ENCODE measurements at regions not wholly inside any gene's neighbourhood (a gene's known extent, or its start where the extent isn't known, plus 50 kb on each side); places are given as distances from the start of the nearest gene placed in this dataset.

- TF ChIP-seq EZH2 (IDR thresholded peaks at IDR 0.05; ENCODE audit: borderline replicate concordance, control insufficient read depth, low read depth, low read length), result no peak
- TF ChIP-seq SP1 (IDR thresholded peaks at IDR 0.05; ENCODE audit: low read depth, low read length), result no peak
- no peak for TF ChIP-seq NR2C2 (IDR thresholded peaks at IDR 0.05; ENCODE audit: borderline replicate concordance, control insufficient read depth, insufficient read length, low read depth)
- TF ChIP-seq, protein P1, sequence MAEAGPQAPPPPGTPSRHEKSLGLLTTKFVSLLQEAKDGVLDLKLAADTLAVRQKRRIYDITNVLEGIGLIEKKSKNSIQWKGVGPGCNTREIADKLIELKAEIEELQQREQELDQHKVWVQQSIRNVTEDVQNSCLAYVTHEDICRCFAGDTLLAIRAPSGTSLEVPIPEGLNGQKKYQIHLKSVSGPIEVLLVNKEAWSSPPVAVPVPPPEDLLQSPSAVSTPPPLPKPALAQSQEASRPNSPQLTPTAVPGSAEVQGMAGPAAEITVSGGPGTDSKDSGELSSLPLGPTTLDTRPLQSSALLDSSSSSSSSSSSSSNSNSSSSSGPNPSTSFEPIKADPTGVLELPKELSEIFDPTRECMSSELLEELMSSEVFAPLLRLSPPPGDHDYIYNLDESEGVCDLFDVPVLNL (IDR thresholded peaks at IDR 0.05; ENCODE audit: low read depth, low read length), result no peak
- TF ChIP-seq CREB1 (IDR thresholded peaks at IDR 0.05; ENCODE audit: low read depth), result no peak
- no peak for TF ChIP-seq BACH1 (IDR thresholded peaks at IDR 0.05; ENCODE audit: borderline replicate concordance)
- no peak for TF ChIP-seq MTA3 (IDR thresholded peaks at IDR 0.05; ENCODE audit: borderline replicate concordance, low read length)
- no peak for TF ChIP-seq NR2F1 (conservative IDR thresholded peaks at IDR 0.05)
- TF ChIP-seq ZNF592 (IDR thresholded peaks at IDR 0.05), result no peak
- TF ChIP-seq MYB (IDR thresholded peaks at IDR 0.05; ENCODE audit: borderline replicate concordance, low read depth, low read length), result no peak
- TF ChIP-seq CHD2 (IDR thresholded peaks at IDR 0.05; ENCODE audit: borderline replicate concordance, low read depth, low read length), result no peak
- no peak for TF ChIP-seq RAD51 (IDR thresholded peaks at IDR 0.05)
- TF ChIP-seq, protein P2, sequence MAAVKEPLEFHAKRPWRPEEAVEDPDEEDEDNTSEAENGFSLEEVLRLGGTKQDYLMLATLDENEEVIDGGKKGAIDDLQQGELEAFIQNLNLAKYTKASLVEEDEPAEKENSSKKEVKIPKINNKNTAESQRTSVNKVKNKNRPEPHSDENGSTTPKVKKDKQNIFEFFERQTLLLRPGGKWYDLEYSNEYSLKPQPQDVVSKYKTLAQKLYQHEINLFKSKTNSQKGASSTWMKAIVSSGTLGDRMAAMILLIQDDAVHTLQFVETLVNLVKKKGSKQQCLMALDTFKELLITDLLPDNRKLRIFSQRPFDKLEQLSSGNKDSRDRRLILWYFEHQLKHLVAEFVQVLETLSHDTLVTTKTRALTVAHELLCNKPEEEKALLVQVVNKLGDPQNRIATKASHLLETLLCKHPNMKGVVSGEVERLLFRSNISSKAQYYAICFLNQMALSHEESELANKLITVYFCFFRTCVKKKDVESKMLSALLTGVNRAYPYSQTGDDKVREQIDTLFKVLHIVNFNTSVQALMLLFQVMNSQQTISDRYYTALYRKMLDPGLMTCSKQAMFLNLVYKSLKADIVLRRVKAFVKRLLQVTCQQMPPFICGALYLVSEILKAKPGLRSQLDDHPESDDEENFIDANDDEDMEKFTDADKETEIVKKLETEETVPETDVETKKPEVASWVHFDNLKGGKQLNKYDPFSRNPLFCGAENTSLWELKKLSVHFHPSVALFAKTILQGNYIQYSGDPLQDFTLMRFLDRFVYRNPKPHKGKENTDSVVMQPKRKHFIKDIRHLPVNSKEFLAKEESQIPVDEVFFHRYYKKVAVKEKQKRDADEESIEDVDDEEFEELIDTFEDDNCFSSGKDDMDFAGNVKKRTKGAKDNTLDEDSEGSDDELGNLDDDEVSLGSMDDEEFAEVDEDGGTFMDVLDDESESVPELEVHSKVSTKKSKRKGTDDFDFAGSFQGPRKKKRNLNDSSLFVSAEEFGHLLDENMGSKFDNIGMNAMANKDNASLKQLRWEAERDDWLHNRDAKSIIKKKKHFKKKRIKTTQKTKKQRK (IDR thresholded peaks at IDR 0.05; ENCODE audit: low read depth, low read length), result no peak
- TF ChIP-seq NBN (IDR thresholded peaks at IDR 0.05), result no peak
- no peak for TF ChIP-seq RAD21 (IDR thresholded peaks at IDR 0.05; ENCODE audit: insufficient read depth, low read depth, low read length)
- Histone ChIP-seq H3K27me3 (replicated peaks in 1 of 2; ENCODE audit: control insufficient read depth in 2 of 2, insufficient read depth in 2 of 2, low read length in 1 of 2) (no peaks in the 10 kb centered on the region), H3K27ac (ENCODE audit: control insufficient read depth, insufficient read depth) (no peak overlapping the region), H3K9ac (ENCODE audit: control insufficient read depth, insufficient read depth, low read length) (no peak overlapping the region), H3K36me3 (ENCODE audit: control insufficient read depth in 2 of 2, insufficient read depth in 2 of 2, low read length in 1 of 2) (no peaks in the 10 kb centered on the region), H3K9me3 (replicated peaks; ENCODE audit: control insufficient read depth, insufficient read depth, low read length) (no peaks in the 10 kb centered on the region), H4K20me1 (ENCODE audit: control insufficient read depth, insufficient read depth) (no peaks in the 10 kb centered on the region), H3K4me2 (ENCODE audit: control insufficient read depth, insufficient read depth) (no peak overlapping the region), H3K4me1 (ENCODE audit: control insufficient read depth, insufficient read depth, low read length) (no peaks in the 10 kb centered on the region), H3K4me3 (no peak overlapping the region), H3K79me2 (ENCODE audit: control insufficient read depth, insufficient read depth, low read length) (no peaks in the 10 kb centered on the region), H2AFZ (ENCODE audit: control insufficient read depth, low read depth, low read length) (no peak overlapping the region)
- no peak for FAIRE-seq
- in situ Hi-C loops (cut with MboI), result no loop called here
- ChIA-PET SMC1A (ENCODE audit: uncharacterized antibody, unreplicated experiment) (no interaction called here), POLR2A (no interaction called here), RAD21 (ENCODE audit: unreplicated experiment) (no interaction called here), CTCF (no interaction called here)
- no TSS peak for BruUV-seq (replicated peaks)
- no peak for DNase-seq (ENCODE audit: low read depth, low spot score)
- intact Hi-C loops (cut with micrococcal nuclease; ENCODE audit: unreplicated experiment), result no loop called here
- ATAC-seq, result no peak
Observed at GRCh38 chr12:127374447-127374846, 892.5 kb upstream of the TMEM132C start.
